ENCODE measurements at regions not wholly inside any gene's neighbourhood (a gene's known extent, or its start where the extent isn't known, plus 50 kb on each side); places are given as distances from the start of the nearest gene placed in this dataset.
A peak's percentile ranks its signal among the peaks of the same experiment; 100 is the strongest.

- H3K27ac ChIP-seq (ENCODE audit: low read depth, low read length) = no peak overlapping the region
- H3K4me3 ChIP-seq (ENCODE audit: low read depth, low read length) = peak overlapping the region; percentile 54
- peaks cover 27% of the 10 kb centered on the region for H3K27me3 ChIP-seq (ENCODE audit: control insufficient read depth, insufficient read depth, low read length)
- no peaks in the 10 kb centered on the region for H3K4me1 ChIP-seq (ENCODE audit: control insufficient read depth, insufficient read depth, low read length)
- no peaks in the 10 kb centered on the region for H3K36me3 ChIP-seq (ENCODE audit: control insufficient read depth, insufficient read depth, low read length)
- H3K9ac ChIP-seq (ENCODE audit: low read length) = no peak overlapping the region
- no peaks in the 10 kb centered on the region for H3K9me3 ChIP-seq (ENCODE audit: control insufficient read depth, insufficient read depth, low read depth, low read length)
These were observed 55.8 kb upstream of the SHC3 start for GRCh38 chr9:89234205-89235067.

GRCh38 chr9:89236955-89237573, 58.4 kb upstream of the SHC3 start:
- Histone ChIP-seq H3K4me1 (ENCODE audit: control insufficient read depth, insufficient read depth, low read length) (no peaks in the 10 kb centered on the region), H3K27me3 (ENCODE audit: control insufficient read depth, insufficient read depth, low read length) (peaks cover 27% of the 10 kb centered on the region), H3K36me3 (ENCODE audit: control insufficient read depth, insufficient read depth, low read length) (no peaks in the 10 kb centered on the region), H3K9ac (ENCODE audit: low read length) (no peak overlapping the region), H3K27ac (ENCODE audit: low read depth, low read length) (no peak overlapping the region), H3K4me3 (ENCODE audit: low read depth, low read length) (no peak overlapping the region), H3K9me3 (ENCODE audit: control insufficient read depth, insufficient read depth, low read depth, low read length) (no peaks in the 10 kb centered on the region)

- Histone ChIP-seq H3K27ac (ENCODE audit: low read depth, low read length) (no peak overlapping the region), H3K9me3 (ENCODE audit: control insufficient read depth, insufficient read depth, low read depth, low read length) (no peaks in the 10 kb centered on the region), H3K4me3 (ENCODE audit: low read depth, low read length) (no peak overlapping the region), H3K4me1 (ENCODE audit: control insufficient read depth, insufficient read depth, low read length) (no peaks in the 10 kb centered on the region), H3K36me3 (ENCODE audit: control insufficient read depth, insufficient read depth, low read length) (no peaks in the 10 kb centered on the region), H3K9ac (ENCODE audit: low read length) (no peak overlapping the region), H3K27me3 (ENCODE audit: control insufficient read depth, insufficient read depth, low read length) (peaks cover 27% of the 10 kb centered on the region)
These were observed 59.8 kb upstream of the SHC3 start for GRCh38 chr9:89238424-89238823.

- Histone ChIP-seq H3K36me3 (ENCODE audit: control insufficient read depth, insufficient read depth, low read length) (no peaks in the 10 kb centered on the region), H3K27ac (ENCODE audit: low read depth, low read length) (no peak overlapping the region), H3K9ac (ENCODE audit: low read length) (no peak overlapping the region), H3K4me1 (ENCODE audit: control insufficient read depth, insufficient read depth, low read length) (peaks cover 18% of the 10 kb centered on the region), H3K9me3 (ENCODE audit: control insufficient read depth, insufficient read depth, low read depth, low read length) (no peaks in the 10 kb centered on the region), H3K4me3 (ENCODE audit: low read depth, low read length) (no peak overlapping the region), H3K27me3 (ENCODE audit: control insufficient read depth, insufficient read depth, low read length) (no peaks in the 10 kb centered on the region)
These were observed 64.9 kb upstream of the SHC3 start for GRCh38 chr9:89243296-89244061.

GRCh38 chr9:89246840-89247239, 64.2 kb upstream of the CKS2 start:
- Histone ChIP-seq H3K9me3 (ENCODE audit: control insufficient read depth, insufficient read depth, low read depth, low read length) (no peaks in the 10 kb centered on the region), H3K36me3 (ENCODE audit: control insufficient read depth, insufficient read depth, low read length) (no peaks in the 10 kb centered on the region), H3K27me3 (ENCODE audit: control insufficient read depth, insufficient read depth, low read length) (no peaks in the 10 kb centered on the region), H3K4me1 (ENCODE audit: control insufficient read depth, insufficient read depth, low read length) (peaks cover 18% of the 10 kb centered on the region), H3K27ac (ENCODE audit: low read depth, low read length) (no peak overlapping the region), H3K4me3 (ENCODE audit: low read depth, low read length) (no peak overlapping the region), H3K9ac (ENCODE audit: low read length) (no peak overlapping the region)

DNA sequence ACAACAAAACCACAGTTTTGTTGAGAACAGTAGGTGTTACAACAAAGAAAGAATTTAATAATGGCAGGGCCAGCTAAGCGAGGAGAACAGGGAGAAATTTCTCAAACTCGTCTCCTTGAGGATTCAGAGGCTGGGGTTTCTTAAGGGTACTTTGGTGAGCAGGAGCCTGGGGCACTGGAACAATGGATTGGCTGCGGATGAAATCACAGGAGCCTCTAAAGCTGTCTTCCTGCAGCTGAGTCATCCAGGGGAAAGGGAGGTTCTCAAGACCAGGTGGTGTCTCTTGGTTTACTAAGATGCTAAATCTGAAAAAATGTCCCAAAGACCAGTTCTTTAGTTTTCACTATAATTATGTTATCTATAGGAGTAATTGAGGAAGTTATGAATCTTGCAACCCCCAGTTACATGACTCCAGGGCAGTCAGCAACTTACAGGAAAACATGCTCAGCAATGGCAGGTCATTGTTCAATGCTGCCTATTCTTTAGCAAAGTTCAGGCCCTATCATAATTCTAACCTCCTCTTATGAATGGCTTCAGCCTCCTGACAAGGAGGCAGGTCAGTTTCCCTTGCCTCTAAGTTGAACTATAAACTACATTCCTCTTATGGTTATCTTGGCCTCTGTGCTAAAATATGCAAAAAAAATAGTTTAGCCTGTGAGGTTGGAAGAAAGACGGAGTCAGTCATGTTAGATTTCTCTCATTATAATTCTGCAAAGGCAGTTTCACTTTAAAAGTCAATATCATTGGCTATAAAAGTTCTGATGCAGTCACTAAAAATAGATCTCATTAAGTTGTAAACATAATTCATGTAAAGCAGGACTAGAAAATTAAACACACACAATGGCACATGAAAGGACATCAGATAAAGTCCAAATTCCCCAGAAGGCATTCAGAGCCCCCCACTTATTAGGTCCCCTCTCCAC, 63.3 kb upstream of the CKS2 start:
- H3K9me3 ChIP-seq (ENCODE audit: control insufficient read depth, insufficient read depth, low read depth, low read length) = no peaks in the 10 kb centered on the region
- H3K9ac ChIP-seq (ENCODE audit: low read length) = no peak overlapping the region
- H3K27ac ChIP-seq (ENCODE audit: low read depth, low read length) = no peak overlapping the region
- no peak overlapping the region for H3K4me3 ChIP-seq (ENCODE audit: low read depth, low read length)
- H3K4me1 ChIP-seq (ENCODE audit: control insufficient read depth, insufficient read depth, low read length) = peaks cover 18% of the 10 kb centered on the region
- H3K36me3 ChIP-seq (ENCODE audit: control insufficient read depth, insufficient read depth, low read length) = no peaks in the 10 kb centered on the region
- H3K27me3 ChIP-seq (ENCODE audit: control insufficient read depth, insufficient read depth, low read length) = no peaks in the 10 kb centered on the region

GRCh38 chr9:89249001-89249400, 62.0 kb upstream of the CKS2 start:
- peaks cover 8% of the 10 kb centered on the region; the same call in 1 of the 2 replicates for H3K9me3 ChIP-seq (ENCODE audit: control insufficient read depth, insufficient read depth, low read depth, low read length)
- peaks cover 18% of the 10 kb centered on the region for H3K4me1 ChIP-seq (ENCODE audit: control insufficient read depth, insufficient read depth, low read length)
- no peaks in the 10 kb centered on the region for H3K27me3 ChIP-seq (ENCODE audit: control insufficient read depth, insufficient read depth, low read length)
- no peak overlapping the region for H3K27ac ChIP-seq (ENCODE audit: low read depth, low read length)
- no peak overlapping the region for H3K9ac ChIP-seq (ENCODE audit: low read length)
- H3K4me3 ChIP-seq (ENCODE audit: low read depth, low read length) = no peak overlapping the region
- H3K36me3 ChIP-seq (ENCODE audit: control insufficient read depth, insufficient read depth, low read length) = no peaks in the 10 kb centered on the region

DNA sequence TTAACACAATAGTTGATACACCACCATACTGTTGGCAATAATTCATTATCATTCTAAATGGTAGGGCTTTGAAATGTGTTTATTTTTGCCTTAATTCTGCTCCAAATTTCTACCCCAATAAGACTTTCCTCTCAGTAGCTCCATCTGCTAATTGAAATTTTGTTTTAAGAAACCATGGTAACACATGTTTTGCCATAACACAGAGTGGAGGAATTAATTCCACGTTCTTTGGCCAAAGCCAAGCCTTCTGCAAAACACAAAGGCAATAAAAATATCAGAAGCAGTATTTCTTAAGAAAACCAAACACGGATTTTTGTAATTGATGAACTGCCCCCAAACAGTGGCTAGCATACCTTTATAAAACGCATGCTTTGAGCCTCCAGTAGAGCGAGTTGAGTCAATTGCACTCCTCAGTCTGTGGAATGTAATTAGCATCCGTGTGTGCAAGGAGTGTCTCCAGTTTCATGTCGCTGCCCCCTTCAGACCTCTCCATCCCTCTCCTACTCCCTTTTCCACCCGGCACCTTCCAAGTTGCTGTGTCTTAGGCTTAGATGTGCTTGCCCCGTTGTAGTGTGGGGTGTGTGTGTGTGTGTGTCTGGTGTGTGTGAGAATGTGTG, 58.2 kb upstream of the CKS2 start:
- H3K9me3 ChIP-seq (ENCODE audit: control insufficient read depth, insufficient read depth, low read depth, low read length) = peaks cover 12% of the 10 kb centered on the region; the same call in 1 of the 2 replicates
- no peaks in the 10 kb centered on the region for H3K36me3 ChIP-seq (ENCODE audit: control insufficient read depth, insufficient read depth, low read length)
- H3K4me1 ChIP-seq (ENCODE audit: control insufficient read depth, insufficient read depth, low read length) = peaks cover 4% of the 10 kb centered on the region
- H3K27me3 ChIP-seq (ENCODE audit: control insufficient read depth, insufficient read depth, low read length) = no peaks in the 10 kb centered on the region
- H3K27ac ChIP-seq (ENCODE audit: low read depth, low read length) = no peak overlapping the region
- H3K9ac ChIP-seq (ENCODE audit: low read length) = no peak overlapping the region
- H3K4me3 ChIP-seq (ENCODE audit: low read depth, low read length) = no peak overlapping the region

- H3K27me3 ChIP-seq (ENCODE audit: control insufficient read depth, insufficient read depth, low read length) = no peaks in the 10 kb centered on the region
- no peaks in the 10 kb centered on the region for H3K4me1 ChIP-seq (ENCODE audit: control insufficient read depth, insufficient read depth, low read length)
- H3K4me3 ChIP-seq (ENCODE audit: low read depth, low read length) = no peak overlapping the region
- H3K36me3 ChIP-seq (ENCODE audit: control insufficient read depth, insufficient read depth, low read length) = no peaks in the 10 kb centered on the region
- H3K9me3 ChIP-seq (ENCODE audit: control insufficient read depth, insufficient read depth, low read depth, low read length) = peaks cover 12% of the 10 kb centered on the region; the same call in 1 of the 2 replicates
- no peak overlapping the region for H3K27ac ChIP-seq (ENCODE audit: low read depth, low read length)
- H3K9ac ChIP-seq (ENCODE audit: low read length) = no peak overlapping the region
These were observed 56.8 kb upstream of the CKS2 start for GRCh38 chr9:89254058-89254772.

DNA sequence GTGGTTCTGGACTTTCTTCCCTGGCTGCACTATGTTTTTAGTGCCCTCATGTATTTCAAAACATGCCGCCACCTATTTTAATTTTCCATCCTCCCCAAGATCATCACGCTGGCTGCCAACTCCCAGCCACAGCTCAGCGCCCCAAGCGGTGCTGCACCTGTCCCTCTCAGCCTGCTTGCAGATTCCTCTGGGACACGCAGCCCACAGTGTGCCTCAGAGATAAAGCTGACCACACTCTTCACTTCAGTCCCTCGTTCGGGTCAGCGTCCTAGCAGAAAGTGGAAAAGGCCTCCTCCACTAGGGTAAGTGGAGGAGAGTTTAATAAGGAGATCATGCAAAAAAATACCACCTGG, 56.2 kb upstream of the CKS2 start:
- Histone ChIP-seq H3K9me3 (ENCODE audit: control insufficient read depth, insufficient read depth, low read depth, low read length) (peaks cover 12% of the 10 kb centered on the region; the same call in 1 of the 2 replicates), H3K9ac (ENCODE audit: low read length) (no peak overlapping the region), H3K27ac (ENCODE audit: low read depth, low read length) (no peak overlapping the region), H3K36me3 (ENCODE audit: control insufficient read depth, insufficient read depth, low read length) (no peaks in the 10 kb centered on the region), H3K4me1 (ENCODE audit: control insufficient read depth, insufficient read depth, low read length) (no peaks in the 10 kb centered on the region), H3K27me3 (ENCODE audit: control insufficient read depth, insufficient read depth, low read length) (no peaks in the 10 kb centered on the region), H3K4me3 (ENCODE audit: low read depth, low read length) (no peak overlapping the region)
